Gastroesophageal sphincter (tissue), 4 donors: ENCODE measurements at regions not wholly inside any gene's neighbourhood (a gene's known extent, or its start where the extent isn't known, plus 50 kb on each side); places are given as distances from the start of the nearest gene placed in this dataset.
A peak's percentile ranks its signal among the peaks of the same experiment; 100 is the strongest.

Source experiments
- ATAC-seq: fragments of 150-250 bp; one replicate; pipeline ENCODE4 v1.9.1; 2016; ENCODE audit warnings: mild to moderate bottlenecking, moderate library complexity
- H3K27ac ChIP-seq, 4 donors: fragments of 200-600 bp; sonication (generic) in 3 of 4; 1 replicate in 3 of 4; 2 replicates in 1 of 4; pipeline ENCODE4 v1.5.1; 2016 to 2019
- H3K27me3 ChIP-seq: fragments of 200-600 bp; sonication (generic); one replicate; pipeline ENCODE4 v1.5.1; 2019
- H3K36me3 ChIP-seq, 2 donors: fragments of 200-600 bp; sonication (generic); one replicate each; pipeline ENCODE4 v1.5.1; 2019; ENCODE audit warnings: control low read depth in 1 of 2
- H3K4me1 ChIP-seq, 3 donors: fragments of 200-600 bp; sonication (generic); 1 replicate in 2 of 3; 2 replicates in 1 of 3; pipeline ENCODE4 v1.5.1; 2016 to 2019; ENCODE audit warnings: control low read depth in 2 of 3
- H3K4me3 ChIP-seq, 2 donors: fragments of 200-600 bp; sonication (generic); one replicate each; pipeline ENCODE4 v1.5.1; 2019; ENCODE audit warnings: mild to moderate bottlenecking in 1 of 2, moderate library complexity in 1 of 2
- H3K9me3 ChIP-seq, 3 donors: fragments of 200-600 bp; sonication (generic); one replicate each; pipeline ENCODE4 v1.5.1; 2017 to 2019; ENCODE audit warnings: control low read depth in 2 of 3
- CTCF ChIP-seq, 4 experiments: fragments of 200-600 bp in 2 of 4; fragments of 450-650 bp in 2 of 4; sonication (generic) in 1 of 4; IDR thresholded peaks; one replicate each; pipeline ENCODE4 v1.5.1; 2017 to 2019; ENCODE audit warnings: antibody characterized with exemption in 4 of 4, mild to moderate bottlenecking in 2 of 4, moderate library complexity in 2 of 4
- EP300 ChIP-seq: sonication (generic); formaldehyde crosslinking; IDR thresholded peaks from one replicate; pipeline ENCODE4 v1.6.1; 2017; ENCODE audit warnings: antibody characterized with exemption, mild to moderate bottlenecking
- POLR2A ChIP-seq, 2 donors: fragments of 450-650 bp; IDR thresholded peaks; one replicate each; pipeline ENCODE4 v1.6.1; 2017; ENCODE audit warnings: antibody characterized with exemption in 2 of 2, mild to moderate bottlenecking in 2 of 2, moderate library complexity in 1 of 2
- POLR2AphosphoS5 ChIP-seq: sonication (generic); formaldehyde crosslinking; IDR thresholded peaks from one replicate; pipeline ENCODE4 v1.6.1; 2017; ENCODE audit warnings: antibody characterized with exemption
- WGBS, 2 donors: methylation state at CpG; one replicate each; pipeline ENCODE4 v1.1.5; 2018; ENCODE audit warnings: low coverage in 1 of 2; 5-methylcytosine and 5-hydroxymethylcytosine counted together

GRCh38 chr2:120995656-120996190 is 260.1 kb downstream of the GLI2 start:
- TF ChIP-seq POLR2AphosphoS5: no peak
- no peak for TF ChIP-seq EP300
- 94 to 97% methylated on average over 7 to 15 of the region's 15 CpGs for WGBS, 2 donors

GRCh38 chr2:120999377-121000097 is 263.9 kb downstream of the GLI2 start:
- Histone ChIP-seq H3K27me3 (no peaks in the 10 kb centered on the region), H3K36me3 (no peaks in the 10 kb centered on the region), H3K4me1 (no peaks in the 10 kb centered on the region), H3K27ac (peak overlapping the region in 1 of 4 donors; percentile 57), H3K9me3 (no peaks in the 10 kb centered on the region), H3K4me3 (no peak overlapping the region)
- TF ChIP-seq CTCF (IDR thresholded peaks at IDR 0.05) (no peak), POLR2AphosphoS5 (no peak), EP300 (no peak), POLR2A (IDR thresholded peaks at IDR 0.05) (no peak)
- ATAC-seq: peak; percentile 66
- whole genome bisulfite sequencing, 2 donors: 59% methylated on average over 5 of the region's 6 CpGs; no CpG with 5 or more reads in 1 of the 2 donors

More at GRCh38 chr2:120995656-120996190, 260.1 kb downstream of the GLI2 start:
- Histone ChIP-seq H3K4me3 (no peak overlapping the region), H3K4me1 (no peaks in the 10 kb centered on the region), H3K27ac (no peak overlapping the region), H3K9me3 (no peaks in the 10 kb centered on the region), H3K27me3 (no peaks in the 10 kb centered on the region), H3K36me3 (peaks cover 0 to 10% of the 10 kb centered on the region in 2 donors)
- no peak for ATAC-seq

- TF ChIP-seq POLR2AphosphoS5 (no peak), POLR2A (IDR thresholded peaks at IDR 0.05) (no peak), CTCF (IDR thresholded peaks at IDR 0.05) (no peak), EP300 (no peak)
- ATAC-seq: no peak
Measured at GRCh38 chr2:121000804-121001203, 265.1 kb downstream of the GLI2 start.

GRCh38 chr2:121001641-121002040 is 266.0 kb downstream of the GLI2 start:
- no peaks in the 10 kb centered on the region for H3K36me3 ChIP-seq
- no peak for ATAC-seq
- no peaks in the 10 kb centered on the region for H3K9me3 ChIP-seq
- no peak overlapping the region for H3K4me3 ChIP-seq
- no peaks in the 10 kb centered on the region for H3K4me1 ChIP-seq
- no peak overlapping the region for H3K27ac ChIP-seq
- H3K27me3 ChIP-seq: no peaks in the 10 kb centered on the region
- no peak for TF ChIP-seq CTCF (IDR thresholded peaks at IDR 0.05)
- TF ChIP-seq POLR2AphosphoS5: no peak
- no peak for TF ChIP-seq POLR2A (IDR thresholded peaks at IDR 0.05)
- no peak for TF ChIP-seq EP300

More at GRCh38 chr2:121000804-121001203, 265.1 kb downstream of the GLI2 start:
- no peaks in the 10 kb centered on the region for H3K36me3 ChIP-seq
- H3K27ac ChIP-seq: no peak overlapping the region
- H3K9me3 ChIP-seq: no peaks in the 10 kb centered on the region
- H3K27me3 ChIP-seq: no peaks in the 10 kb centered on the region
- H3K4me1 ChIP-seq: no peaks in the 10 kb centered on the region
- WGBS, 2 donors: 75 to 100% methylated on average over 1 to 2 of the region's 3 CpGs
- no peak overlapping the region for H3K4me3 ChIP-seq

- Histone ChIP-seq H3K4me3 (no peak overlapping the region), H3K36me3 (no peaks in the 10 kb centered on the region), H3K9me3 (no peaks in the 10 kb centered on the region), H3K27me3 (no peaks in the 10 kb centered on the region), H3K4me1 (no peaks in the 10 kb centered on the region), H3K27ac (no peak overlapping the region)
- TF ChIP-seq POLR2AphosphoS5 (no peak), POLR2A (IDR thresholded peaks at IDR 0.05) (no peak), EP300 (no peak), CTCF (IDR thresholded peaks at IDR 0.05) (no peak)
- ATAC-seq: no peak
- WGBS, 2 donors: 0% methylated on average over 1 of the region's 1 CpG; no CpG with 5 or more reads in 1 of the 2 donors
Measured at GRCh38 chr2:121002597-121002996, 266.9 kb downstream of the GLI2 start.
